ENCODE measurements at regions not wholly inside any gene's neighbourhood (a gene's known extent, or its start where the extent isn't known, plus 50 kb on each side); places are given as distances from the start of the nearest gene placed in this dataset.

- DNase-seq: no peak
Measured at GRCh38 chr1:30280572-30280971, 442.8 kb downstream of the MATN1 start.

- DNase-seq: no peak
Measured at GRCh38 chr1:30277911-30278310, 445.5 kb downstream of the MATN1 start.

- DNase-seq: no peak
Measured at GRCh38 chr1:30277415-30277814, 446.0 kb downstream of the MATN1 start.

- no peak for DNase-seq
Measured at GRCh38 chr1:30275926-30276764, 447.2 kb downstream of the MATN1 start.

GRCh38 chr1:30274976-30275621 is 448.3 kb downstream of the MATN1 start:
- DNase-seq: no peak

- DNase-seq: no peak
Measured at GRCh38 chr1:30274173-30274970, 449.0 kb downstream of the MATN1 start.

GRCh38 chr1:30273456-30273855 is 449.9 kb downstream of the MATN1 start:
- DNase-seq: no peak

GRCh38 chr1:30273021-30273325 is 450.4 kb downstream of the MATN1 start:
- no peak for DNase-seq

GRCh38 chr1:30272277-30273020 is 450.9 kb downstream of the MATN1 start:
- DNase-seq: no peak

- no peak for DNase-seq
Measured at GRCh38 chr1:30271401-30272276, 451.7 kb downstream of the MATN1 start.

GRCh38 chr1:30270461-30270860 is 452.9 kb downstream of the MATN1 start:
- DNase-seq: no peak

- DNase-seq: no peak
Measured at GRCh38 chr1:30268923-30269666, 454.3 kb downstream of the MATN1 start.

GRCh38 chr1:30267856-30268255 is 455.5 kb downstream of the MATN1 start:
- no peak for DNase-seq

GRCh38 chr1:30267046-30267445 is 456.3 kb downstream of the MATN1 start:
- no peak for DNase-seq

GRCh38 chr1:30265127-30266070 is 458.0 kb downstream of the MATN1 start:
- no peak for DNase-seq

- no peak for DNase-seq
Measured at GRCh38 chr1:30264672-30265025, 458.7 kb downstream of the MATN1 start.

GRCh38 chr1:30263888-30264671 is 459.3 kb downstream of the MATN1 start:
- no peak for DNase-seq

GRCh38 chr1:30263405-30263804 is 460.0 kb downstream of the MATN1 start:
- DNase-seq: no peak

- no peak for DNase-seq
Measured at GRCh38 chr1:30262158-30262557, 461.2 kb downstream of the MATN1 start.

Measured in central memory CD4-positive, alpha-beta T cell (primary cell).